GM21528 (cell line): ENCODE measurements at regions not wholly inside any gene's neighbourhood (a gene's known extent, or its start where the extent isn't known, plus 50 kb on each side); places are given as distances from the start of the nearest gene placed in this dataset.
"Not testable (repeated sequence)": the region's sequence is repeated elsewhere in the genome, so short reads cannot be mapped to it uniquely, and the experiment has no call there.

Experiments used
- ATAC-seq: cut with Tn5 transposase; IDR thresholded peaks from one replicate; pipeline ENCODE4 v1.9.1; 2021; ENCODE audit warnings: mild to moderate bottlenecking, moderate library complexity; ENCODE audit not compliant: unreplicated experiment, low FRiP score

GRCh38 chr13:64778002-64778401 lies 2452.1 kb downstream of the PCDH9 start:
- no peak for ATAC-seq

- no peak for ATAC-seq
Measured at GRCh38 chr13:64774915-64775314, 2455.2 kb downstream of the PCDH9 start.

- no peak for ATAC-seq
Measured at GRCh38 chr13:64770743-64771142, 2459.4 kb downstream of the PCDH9 start.

GRCh38 chr13:64767054-64767453 lies 2463.1 kb downstream of the PCDH9 start:
- no peak for ATAC-seq

GRCh38 chr13:64765636-64766035 lies 2464.5 kb downstream of the PCDH9 start:
- ATAC-seq, result no peak

- no peak for ATAC-seq
Measured at GRCh38 chr13:64758521-64759244, 2471.5 kb downstream of the PCDH9 start.

- ATAC-seq, result no peak
Measured at GRCh38 chr13:64756621-64757020, 2473.5 kb downstream of the PCDH9 start.

- no peak for ATAC-seq
Measured at GRCh38 chr13:64755961-64756360, 2474.2 kb downstream of the PCDH9 start.

- no peak for ATAC-seq
Measured at GRCh38 chr13:64753233-64754000, 2476.7 kb downstream of the PCDH9 start.

- no peak for ATAC-seq
Measured at GRCh38 chr13:64749301-64749700, 2480.8 kb downstream of the PCDH9 start.

- ATAC-seq, result no peak
Measured at GRCh38 chr13:64746845-64747244, 2483.3 kb downstream of the PCDH9 start.

- ATAC-seq, result no peak
Measured at GRCh38 chr13:64740493-64740892, 2489.6 kb downstream of the PCDH9 start.

- ATAC-seq, result no peak
Measured at GRCh38 chr13:64725492-64725891, 2504.6 kb downstream of the PCDH9 start.

GRCh38 chr13:64723724-64724123 lies 2506.4 kb downstream of the PCDH9 start:
- no peak for ATAC-seq

GRCh38 chr13:64718116-64718515 lies 2512.0 kb downstream of the PCDH9 start:
- no peak for ATAC-seq

- no peak for ATAC-seq
Measured at GRCh38 chr13:64716936-64717335, 2513.2 kb downstream of the PCDH9 start.

GRCh38 chr13:64709079-64709478 lies 2521.1 kb downstream of the PCDH9 start:
- no peak for ATAC-seq

- ATAC-seq, result no peak
Measured at GRCh38 chr13:64704121-64704649, 2526.0 kb downstream of the PCDH9 start.

- ATAC-seq, result no peak
Measured at GRCh38 chr13:64697226-64697625, 2532.9 kb downstream of the PCDH9 start.

- ATAC-seq, result no peak
Measured at GRCh38 chr13:64688893-64689677, 2541.1 kb downstream of the PCDH9 start.

GRCh38 chr13:64686536-64686935 lies 2543.6 kb downstream of the PCDH9 start:
- ATAC-seq, result not testable (repeated sequence)
